GM18498 (cell line): ENCODE measurements at regions not wholly inside any gene's neighbourhood (a gene's known extent, or its start where the extent isn't known, plus 50 kb on each side); places are given as distances from the start of the nearest gene placed in this dataset.

ENCODE experiments used
- ATAC-seq: cut with Tn5 transposase; IDR thresholded peaks from one replicate; pipeline ENCODE4 v1.9.1; 2021; ENCODE audit warnings: mild to moderate bottlenecking, moderate library complexity; ENCODE audit not compliant: unreplicated experiment

GRCh38 chr2:106977717-106978116 is 91.8 kb upstream of the ST6GAL2 start:
- ATAC-seq: no peak

GRCh38 chr2:106978647-106979046 is 92.7 kb upstream of the ST6GAL2 start:
- no peak for ATAC-seq

- ATAC-seq: no peak
Measured at GRCh38 chr2:106981491-106981890, 95.5 kb upstream of the ST6GAL2 start.

- ATAC-seq: no peak
Measured at GRCh38 chr2:106982350-106982749, 96.4 kb upstream of the ST6GAL2 start.

- ATAC-seq: no peak
Measured at GRCh38 chr2:106983305-106983704, 97.3 kb upstream of the ST6GAL2 start.

GRCh38 chr2:106988361-106988760 is 102.4 kb upstream of the ST6GAL2 start:
- no peak for ATAC-seq

GRCh38 chr2:106990297-106990696 is 104.3 kb upstream of the ST6GAL2 start:
- no peak for ATAC-seq

- ATAC-seq: no peak
Measured at GRCh38 chr2:106991866-106992265, 105.9 kb upstream of the ST6GAL2 start.

GRCh38 chr2:106995556-106995955 is 109.6 kb upstream of the ST6GAL2 start:
- ATAC-seq: no peak

- no peak for ATAC-seq
Measured at GRCh38 chr2:106996171-106996769, 110.3 kb upstream of the ST6GAL2 start.

- no peak for ATAC-seq
Measured at GRCh38 chr2:106997204-106997603, 111.2 kb upstream of the ST6GAL2 start.

GRCh38 chr2:107001062-107001461 is 115.1 kb upstream of the ST6GAL2 start:
- ATAC-seq: no peak

- ATAC-seq: no peak
Measured at GRCh38 chr2:107001551-107001950, 115.6 kb upstream of the ST6GAL2 start.

GRCh38 chr2:107001964-107002696 is 116.2 kb upstream of the ST6GAL2 start:
- no peak for ATAC-seq

- ATAC-seq: no peak
Measured at GRCh38 chr2:107002735-107003134, 116.8 kb upstream of the ST6GAL2 start.

GRCh38 chr2:107005853-107006252 is 119.9 kb upstream of the ST6GAL2 start:
- ATAC-seq: no peak

GRCh38 chr2:107006836-107007235 is 120.9 kb upstream of the ST6GAL2 start:
- ATAC-seq: no peak

- no peak for ATAC-seq
Measured at GRCh38 chr2:107007927-107008326, 122.0 kb upstream of the ST6GAL2 start.

GRCh38 chr2:107008843-107009242 is 122.9 kb upstream of the ST6GAL2 start:
- ATAC-seq: no peak

- no peak for ATAC-seq
Measured at GRCh38 chr2:107009275-107009674, 123.3 kb upstream of the ST6GAL2 start.

- no peak for ATAC-seq
Measured at GRCh38 chr2:107012714-107013306, 126.8 kb upstream of the ST6GAL2 start.

- ATAC-seq: no peak
Measured at GRCh38 chr2:107013884-107014283, 127.9 kb upstream of the ST6GAL2 start.
